ENCODE measurements at regions not wholly inside any gene's neighbourhood (a gene's known extent, or its start where the extent isn't known, plus 50 kb on each side); places are given as distances from the start of the nearest gene placed in this dataset.

DNA sequence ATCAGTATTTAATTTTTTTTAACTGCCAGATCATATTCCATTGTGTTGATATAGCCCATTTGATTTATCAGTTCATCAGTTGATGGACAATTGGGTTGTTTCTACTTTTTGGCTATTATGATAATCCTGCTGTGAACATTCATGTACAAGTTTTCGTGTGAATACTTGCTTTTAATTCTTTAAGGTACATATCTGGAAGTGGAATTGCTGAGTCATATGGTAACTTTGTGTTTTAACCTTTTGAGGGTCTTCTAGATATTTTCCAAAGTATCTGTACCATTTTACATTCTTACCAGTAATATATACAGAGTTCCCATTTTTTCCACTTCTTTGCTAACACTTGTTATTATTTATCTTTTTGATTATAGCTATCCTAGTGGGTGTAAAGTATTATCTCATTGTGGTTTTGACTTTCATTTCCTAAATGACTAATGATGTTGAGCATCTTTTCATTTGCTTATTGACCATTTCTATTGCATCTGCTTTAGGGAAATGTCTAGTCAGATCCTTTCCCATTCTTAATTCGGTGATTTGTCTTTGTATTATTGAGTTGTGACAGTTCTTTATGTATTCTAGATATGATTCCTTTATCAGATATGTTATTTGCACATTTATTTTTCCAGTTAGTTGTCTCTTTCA lies 75.2 kb upstream of the NUDT6 start (continued):
- TF ChIP-seq REST (IDR thresholded peaks at IDR 0.05; ENCODE audit: low read depth, low read length): no peak
- no peak for TF ChIP-seq BACH1 (IDR thresholded peaks at IDR 0.05; ENCODE audit: borderline replicate concordance)
- TF ChIP-seq CBX5 (IDR thresholded peaks at IDR 0.05; ENCODE audit: low read depth): no peak
- TF ChIP-seq MTA2 (IDR thresholded peaks at IDR 0.05; ENCODE audit: low read depth): peak; percentile 50; the same call in 1 of the 2 replicates
- TF ChIP-seq, protein P1, sequence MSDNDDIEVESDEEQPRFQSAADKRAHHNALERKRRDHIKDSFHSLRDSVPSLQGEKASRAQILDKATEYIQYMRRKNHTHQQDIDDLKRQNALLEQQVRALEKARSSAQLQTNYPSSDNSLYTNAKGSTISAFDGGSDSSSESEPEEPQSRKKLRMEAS (IDR thresholded peaks at IDR 0.05; ENCODE audit: low read depth, low read length): no peak
- TF ChIP-seq RCOR1 (conservative IDR thresholded peaks at IDR 0.05; ENCODE audit: low read depth, low read length): no peak
- peak; percentile 82; the same call in 1 of the 2 replicates for TF ChIP-seq IRF4 (IDR thresholded peaks at IDR 0.05; ENCODE audit: low read depth, low read length)
- peak; percentile 26; the same call in 1 of the 2 replicates for TF ChIP-seq GABPA (IDR thresholded peaks at IDR 0.05; ENCODE audit: low read depth)
- TF ChIP-seq, protein P2, sequence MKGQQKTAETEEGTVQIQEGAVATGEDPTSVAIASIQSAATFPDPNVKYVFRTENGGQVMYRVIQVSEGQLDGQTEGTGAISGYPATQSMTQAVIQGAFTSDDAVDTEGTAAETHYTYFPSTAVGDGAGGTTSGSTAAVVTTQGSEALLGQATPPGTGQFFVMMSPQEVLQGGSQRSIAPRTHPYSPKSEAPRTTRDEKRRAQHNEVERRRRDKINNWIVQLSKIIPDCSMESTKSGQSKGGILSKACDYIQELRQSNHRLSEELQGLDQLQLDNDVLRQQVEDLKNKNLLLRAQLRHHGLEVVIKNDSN (IDR thresholded peaks at IDR 0.05; ENCODE audit: borderline replicate concordance, extremely low read length, insufficient read depth, low read depth, low read length): no peak
- no peak for TF ChIP-seq PRDM15 (CRISPR knock-in tag; IDR thresholded peaks at IDR 0.05)
- TF ChIP-seq NRF1 (conservative IDR thresholded peaks at IDR 0.05; ENCODE audit: low read depth, low read length): no peak
- TF ChIP-seq, protein P3, sequence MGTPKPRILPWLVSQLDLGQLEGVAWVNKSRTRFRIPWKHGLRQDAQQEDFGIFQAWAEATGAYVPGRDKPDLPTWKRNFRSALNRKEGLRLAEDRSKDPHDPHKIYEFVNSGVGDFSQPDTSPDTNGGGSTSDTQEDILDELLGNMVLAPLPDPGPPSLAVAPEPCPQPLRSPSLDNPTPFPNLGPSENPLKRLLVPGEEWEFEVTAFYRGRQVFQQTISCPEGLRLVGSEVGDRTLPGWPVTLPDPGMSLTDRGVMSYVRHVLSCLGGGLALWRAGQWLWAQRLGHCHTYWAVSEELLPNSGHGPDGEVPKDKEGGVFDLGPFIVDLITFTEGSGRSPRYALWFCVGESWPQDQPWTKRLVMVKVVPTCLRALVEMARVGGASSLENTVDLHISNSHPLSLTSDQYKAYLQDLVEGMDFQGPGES (IDR thresholded peaks at IDR 0.05): no peak
- no peak for TF ChIP-seq CBX3 (IDR thresholded peaks at IDR 0.05; ENCODE audit: borderline replicate concordance, low read depth)
- TF ChIP-seq ZNF274 (IDR thresholded peaks at IDR 0.05; ENCODE audit: insufficient read depth, insufficient read length): no peak
- no peak for TF ChIP-seq SREBF2 (IDR thresholded peaks at IDR 0.05; ENCODE audit: low read length)
- no peak for TF ChIP-seq IRF5 (IDR thresholded peaks at IDR 0.05; ENCODE audit: borderline replicate concordance)
- no peak for TF ChIP-seq ESRRA (IDR thresholded peaks at IDR 0.05; ENCODE audit: low read length)
- no peak for TF ChIP-seq KDM1A (IDR thresholded peaks at IDR 0.05; ENCODE audit: borderline replicate concordance)
- peak; percentile 64 for TF ChIP-seq DPF2 (IDR thresholded peaks at IDR 0.05)
- TF ChIP-seq SMC3 (IDR thresholded peaks at IDR 0.05; ENCODE audit: borderline replicate concordance, low read length): no peak
- TF ChIP-seq CREB1 (IDR thresholded peaks at IDR 0.05; ENCODE audit: low read depth): no peak
